SK-N-SH treated with all-trans-retinoic acid at 6 μM for 48 hours (cell line): ENCODE measurements at regions not wholly inside any gene's neighbourhood (a gene's known extent, or its start where the extent isn't known, plus 50 kb on each side); places are given as distances from the start of the nearest gene placed in this dataset.
A peak's percentile ranks its signal among the peaks of the same experiment; 100 is the strongest.

ENCODE experiments used
- ATAC-seq: fragments of 200-7000 bp; cut with Tn5 transposase; 3 replicates; pipeline ENCODE4 v1.9.1; 2020; ENCODE audit warnings: mild to moderate bottlenecking, moderate library complexity
- ARNTL ChIP-seq: fragments of 450-650 bp; formaldehyde crosslinking; IDR thresholded peaks from 2 replicates; pipeline ENCODE4 v1.5.0; 2020; ENCODE audit warnings: low read depth, mild to moderate bottlenecking, moderate library complexity, borderline replicate concordance
- BACH2 ChIP-seq: fragments of 250-450 bp; sonication (Bioruptor Pico); IDR thresholded peaks from 2 replicates; pipeline ENCODE4 v1.9.0; 2021; ENCODE audit warnings: mild to moderate bottlenecking, borderline replicate concordance
- CREB5 ChIP-seq: fragments of 250-450 bp; sonication (Bioruptor Pico); IDR thresholded peaks from 2 replicates; pipeline ENCODE4 v1.5.1; 2020; ENCODE audit warnings: low read depth, mild to moderate bottlenecking, moderate library complexity
- ESRRG ChIP-seq: fragments of 250-450 bp; sonication (Bioruptor Pico); IDR thresholded peaks from 2 replicates; pipeline ENCODE4 v1.6.1; 2021; ENCODE audit warnings: mild to moderate bottlenecking
- GLIS3 ChIP-seq: fragments of 250-450 bp; sonication (Bioruptor Pico); IDR thresholded peaks from 2 replicates; pipeline ENCODE4 v1.5.0; 2020; ENCODE audit warnings: mild to moderate bottlenecking, moderate library complexity
- ISL1 ChIP-seq: fragments of 250-450 bp; sonication (Bioruptor Pico); IDR thresholded peaks from 2 replicates; pipeline ENCODE4 v2.1.2; 2022; ENCODE audit warnings: mild to moderate bottlenecking, moderate library complexity
- POU6F1 ChIP-seq: fragments of 250-450 bp; sonication (Bioruptor Pico); IDR thresholded peaks from 2 replicates; pipeline ENCODE4 v1.8.0; 2021; ENCODE audit warnings: low read depth, mild to moderate bottlenecking, moderate library complexity, borderline replicate concordance
- PPARA ChIP-seq: fragments of 250-450 bp; sonication (Bioruptor Pico); IDR thresholded peaks from 2 replicates; pipeline ENCODE4 v1.5.0; 2020; ENCODE audit warnings: mild to moderate bottlenecking, borderline replicate concordance
- RARB ChIP-seq: fragments of 250-450 bp; sonication (Bioruptor Pico); IDR thresholded peaks from 2 replicates; pipeline ENCODE4 v1.8.0; 2021; ENCODE audit warnings: mild to moderate bottlenecking, moderate library complexity
- SNAI2 ChIP-seq: fragments of 250-450 bp; sonication (Bioruptor Pico); IDR thresholded peaks from 2 replicates; pipeline ENCODE4 v1.5.0; 2020; ENCODE audit warnings: mild to moderate bottlenecking, moderate library complexity
- TOX ChIP-seq: fragments of 250-450 bp; sonication (Bioruptor Pico); IDR thresholded peaks from 2 replicates; pipeline ENCODE4 v1.8.0; 2021; ENCODE audit warnings: mild to moderate bottlenecking, moderate library complexity, borderline replicate concordance
- TSHZ2 ChIP-seq: fragments of 250-450 bp; sonication (Bioruptor Pico); IDR thresholded peaks from 2 replicates; pipeline ENCODE4 v1.5.0; 2020; ENCODE audit warnings: mild to moderate bottlenecking, moderate library complexity
- ZFP30 ChIP-seq: fragments of 450-650 bp; formaldehyde crosslinking; IDR thresholded peaks from 2 replicates; pipeline ENCODE4 v1.5.0; 2022; ENCODE audit warnings: mild to moderate bottlenecking, moderate library complexity
- ZNF8 ChIP-seq: fragments of 450-650 bp; formaldehyde crosslinking; IDR thresholded peaks from 2 replicates; pipeline ENCODE4 v1.5.0; 2020; ENCODE audit warnings: mild to moderate bottlenecking, moderate library complexity
- TF ChIP-seq, protein P1 (sequence below): fragments of 250-450 bp; sonication (Bioruptor Pico); IDR thresholded peaks from 2 replicates; pipeline ENCODE4 v1.5.1; 2021; ENCODE audit warnings: mild to moderate bottlenecking, moderate library complexity

DNA sequence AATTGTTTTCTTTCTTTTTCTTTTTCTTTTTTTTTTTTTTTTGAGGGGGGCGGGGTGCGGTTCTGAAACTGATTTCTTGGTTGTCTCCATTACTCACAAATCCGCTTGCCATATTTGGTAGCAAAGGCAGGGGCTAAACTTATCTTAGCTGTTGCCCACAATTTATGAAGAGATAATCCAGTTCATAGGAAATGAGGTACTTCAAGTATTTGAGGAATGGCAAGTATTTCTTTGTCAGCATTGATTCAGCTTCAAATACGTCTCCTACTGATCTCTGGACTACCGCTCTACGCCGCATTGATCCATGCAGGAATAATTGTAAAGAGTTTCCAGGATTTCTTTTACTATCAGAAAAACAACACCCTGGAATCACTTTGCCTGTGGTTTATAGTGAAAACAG is 289.2 kb upstream of the DPYD start:
- TF ChIP-seq ESRRG (CRISPR knock-in tag) = no peak
- 0 out of 2 replicates have a peak, but pooled peaks have one; percentile 30 for TF ChIP-seq CREB5
- peak; percentile 68 for TF ChIP-seq ISL1 (CRISPR knock-in tag)
- peak; percentile 98 for ATAC-seq

DNA sequence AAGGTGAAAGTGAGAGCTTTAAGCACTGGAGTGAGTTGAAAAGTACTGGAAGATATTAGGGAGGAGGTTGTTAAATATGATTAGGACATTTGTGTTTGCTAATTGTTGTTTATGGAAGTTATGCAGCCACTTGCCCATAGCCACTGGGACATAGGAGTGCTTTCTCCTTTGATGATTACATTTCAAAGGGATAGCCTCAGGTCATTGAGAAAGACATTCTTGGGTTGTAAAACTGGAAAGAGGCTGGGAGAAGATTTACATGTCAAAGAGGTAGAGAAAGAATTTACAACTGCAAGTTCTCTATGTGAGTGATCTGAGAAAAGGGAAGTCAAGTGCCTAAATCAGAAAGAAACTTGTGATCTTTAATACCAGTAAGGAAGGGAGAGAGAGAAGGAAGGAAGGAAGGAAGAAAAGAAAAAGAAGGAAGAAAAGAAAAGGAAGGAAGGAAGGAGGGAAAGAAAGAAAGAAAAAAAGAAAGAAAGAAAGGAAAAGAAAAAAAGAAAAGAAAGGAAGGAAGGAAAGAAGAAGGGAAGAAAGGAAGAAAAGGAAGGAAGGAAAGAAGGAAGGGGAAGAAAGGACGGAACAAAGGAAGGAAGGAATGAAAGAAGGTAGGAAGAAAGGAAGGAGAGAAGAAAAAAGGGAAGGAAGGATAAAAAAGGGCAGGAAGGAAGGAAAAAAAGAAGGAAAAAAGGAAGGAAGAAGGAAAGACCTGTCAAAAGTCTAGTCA is 284.6 kb upstream of the DPYD start:
- no peak for TF ChIP-seq ZNF8 (CRISPR knock-in tag)
- no peak for ATAC-seq

DNA sequence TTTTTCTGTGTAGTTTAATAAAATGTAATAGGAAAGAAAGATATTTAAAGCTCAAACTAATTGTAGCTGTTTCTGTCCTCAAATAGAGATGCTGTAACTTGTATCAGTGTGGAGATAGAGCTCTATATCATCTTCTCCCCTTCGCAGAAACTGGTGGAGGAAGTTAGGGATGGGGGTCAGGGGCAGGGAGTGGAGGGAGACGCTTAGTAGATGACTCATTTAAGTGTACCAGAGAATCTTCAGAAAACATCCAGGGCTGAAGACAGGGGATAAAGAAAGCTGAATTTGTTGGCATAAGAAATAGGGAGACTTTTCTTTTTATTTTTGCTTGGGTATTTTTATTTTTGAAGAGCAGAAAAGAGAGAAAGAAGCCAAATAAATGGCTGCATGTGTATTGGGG is 282.6 kb upstream of the DPYD start:
- no peak for TF ChIP-seq SNAI2 (CRISPR knock-in tag)
- no peak for TF ChIP-seq RARB (CRISPR knock-in tag)
- TF ChIP-seq ARNTL (CRISPR knock-in tag) = no peak
- no peak for TF ChIP-seq TSHZ2
- TF ChIP-seq GLIS3 (CRISPR knock-in tag) = no peak
- no peak for TF ChIP-seq ISL1 (CRISPR knock-in tag)
- peak; percentile 81 for ATAC-seq

DNA sequence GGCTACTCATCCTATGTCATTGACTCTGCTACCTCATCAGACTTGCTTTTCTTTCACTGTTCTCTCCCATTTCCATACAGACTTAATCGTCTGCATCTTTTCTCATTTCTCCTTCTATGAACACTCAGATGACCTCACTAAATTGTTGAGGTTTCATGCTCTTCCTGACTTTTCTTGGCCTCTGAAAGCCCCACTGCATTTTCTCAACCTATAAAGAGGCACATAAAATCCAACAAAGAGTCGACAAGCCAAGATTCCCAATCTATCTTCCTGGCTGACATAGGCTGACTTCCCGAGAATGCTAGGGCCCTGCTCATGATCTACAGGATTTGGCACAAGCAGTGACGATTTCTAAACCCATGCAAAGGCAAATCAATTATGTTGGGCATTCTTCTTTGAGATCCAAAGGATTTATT is 280.8 kb upstream of the DPYD start:
- no peak for TF ChIP-seq ESRRG (CRISPR knock-in tag)
- no peak for TF ChIP-seq CREB5
- no peak for TF ChIP-seq BACH2 (CRISPR knock-in tag)
- no peak for TF ChIP-seq PPARA
- TF ChIP-seq ISL1 (CRISPR knock-in tag) = peak; percentile 57
- peak; percentile 36; the same call in 1 of the 2 replicates for TF ChIP-seq TOX (CRISPR knock-in tag)
- TF ChIP-seq SNAI2 (CRISPR knock-in tag) = no peak
- TF ChIP-seq ARNTL (CRISPR knock-in tag) = no peak
- TF ChIP-seq, all 23 proteins: peak for 2
- peak; percentile 75 for ATAC-seq

GRCh38 chr1:98197356-98197755 is 276.5 kb upstream of the DPYD start:
- TF ChIP-seq TSHZ2 = no peak
- TF ChIP-seq POU6F1 = no peak
- no peak for TF ChIP-seq GLIS3 (CRISPR knock-in tag)
- no peak for TF ChIP-seq RARB (CRISPR knock-in tag)
- TF ChIP-seq SNAI2 (CRISPR knock-in tag) = no peak
- TF ChIP-seq, protein P1, sequence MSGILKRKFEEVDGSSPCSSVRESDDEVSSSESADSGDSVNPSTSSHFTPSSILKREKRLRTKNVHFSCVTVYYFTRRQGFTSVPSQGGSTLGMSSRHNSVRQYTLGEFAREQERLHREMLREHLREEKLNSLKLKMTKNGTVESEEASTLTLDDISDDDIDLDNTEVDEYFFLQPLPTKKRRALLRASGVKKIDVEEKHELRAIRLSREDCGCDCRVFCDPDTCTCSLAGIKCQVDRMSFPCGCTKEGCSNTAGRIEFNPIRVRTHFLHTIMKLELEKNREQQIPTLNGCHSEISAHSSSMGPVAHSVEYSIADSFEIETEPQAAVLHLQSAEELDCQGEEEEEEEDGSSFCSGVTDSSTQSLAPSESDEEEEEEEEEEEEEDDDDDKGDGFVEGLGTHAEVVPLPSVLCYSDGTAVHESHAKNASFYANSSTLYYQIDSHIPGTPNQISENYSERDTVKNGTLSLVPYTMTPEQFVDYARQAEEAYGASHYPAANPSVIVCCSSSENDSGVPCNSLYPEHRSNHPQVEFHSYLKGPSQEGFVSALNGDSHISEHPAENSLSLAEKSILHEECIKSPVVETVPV (CRISPR knock-in tag) = no peak
- no peak for TF ChIP-seq ZFP30 (CRISPR knock-in tag)
- TF ChIP-seq, all 23 proteins: peak for 0
- no peak for ATAC-seq
